ENCODE measurements at regions not wholly inside any gene's neighbourhood (a gene's known extent, or its start where the extent isn't known, plus 50 kb on each side); places are given as distances from the start of the nearest gene placed in this dataset.

GRCh38 chr3:103083848-103084631 is 649.2 kb downstream of the ZPLD1 start:
- H3K27me3 Mint-ChIP-seq = no peaks in the 10 kb centered on the region
- no peaks in the 10 kb centered on the region for H3K9me3 Mint-ChIP-seq
- H3K27ac Mint-ChIP-seq = no peak overlapping the region
- no peak for DNase-seq (ENCODE audit: extremely low spot score, unreplicated experiment)
- no peak for TF ChIP-seq CTCF (conservative IDR thresholded peaks at IDR 0.05)
- no peak overlapping the region for H3K4me3 Mint-ChIP-seq
- H3K36me3 Mint-ChIP-seq = no peaks in the 10 kb centered on the region
- H3K4me1 Mint-ChIP-seq (ENCODE audit: unreplicated experiment) = peaks cover 6% of the 10 kb centered on the region

GRCh38 chr3:103085465-103085864 is 650.6 kb downstream of the ZPLD1 start:
- H3K27ac Mint-ChIP-seq = no peak overlapping the region
- no peaks in the 10 kb centered on the region for H3K36me3 Mint-ChIP-seq
- H3K27me3 Mint-ChIP-seq = no peaks in the 10 kb centered on the region
- H3K4me3 Mint-ChIP-seq = no peak overlapping the region
- H3K9me3 Mint-ChIP-seq = no peaks in the 10 kb centered on the region
- TF ChIP-seq CTCF (conservative IDR thresholded peaks at IDR 0.05) = no peak
- H3K4me1 Mint-ChIP-seq (ENCODE audit: unreplicated experiment) = peaks cover 6% of the 10 kb centered on the region
- DNase-seq (ENCODE audit: extremely low spot score, unreplicated experiment) = no peak

- Mint-ChIP-seq H3K27ac (no peak overlapping the region), H3K4me1 (ENCODE audit: unreplicated experiment) (peaks cover 6% of the 10 kb centered on the region), H3K27me3 (no peaks in the 10 kb centered on the region), H3K4me3 (no peak overlapping the region), H3K36me3 (no peaks in the 10 kb centered on the region), H3K9me3 (no peaks in the 10 kb centered on the region)
- no peak for TF ChIP-seq CTCF (conservative IDR thresholded peaks at IDR 0.05)
- DNase-seq (ENCODE audit: extremely low spot score, unreplicated experiment) = no peak
Measured at GRCh38 chr3:103089758-103090157, 654.9 kb downstream of the ZPLD1 start.

GRCh38 chr3:103105206-103105605 is 670.4 kb downstream of the ZPLD1 start:
- H3K27me3 Mint-ChIP-seq = no peaks in the 10 kb centered on the region
- TF ChIP-seq CTCF (conservative IDR thresholded peaks at IDR 0.05) = no peak

GRCh38 chr3:103112273-103112672 is 677.5 kb downstream of the ZPLD1 start:
- no peaks in the 10 kb centered on the region for H3K27me3 Mint-ChIP-seq
- TF ChIP-seq CTCF (conservative IDR thresholded peaks at IDR 0.05) = no peak
- H3K4me1 Mint-ChIP-seq (ENCODE audit: unreplicated experiment) = no peaks in the 10 kb centered on the region
- DNase-seq (ENCODE audit: extremely low spot score, unreplicated experiment) = no peak
- H3K27ac Mint-ChIP-seq = no peak overlapping the region
- H3K9me3 Mint-ChIP-seq = no peaks in the 10 kb centered on the region
- H3K4me3 Mint-ChIP-seq = no peak overlapping the region
- no peaks in the 10 kb centered on the region for H3K36me3 Mint-ChIP-seq

More at GRCh38 chr3:103105206-103105605, 670.4 kb downstream of the ZPLD1 start:
- no peak overlapping the region for H3K4me3 Mint-ChIP-seq
- H3K9me3 Mint-ChIP-seq = no peaks in the 10 kb centered on the region
- H3K4me1 Mint-ChIP-seq (ENCODE audit: unreplicated experiment) = no peaks in the 10 kb centered on the region
- H3K27ac Mint-ChIP-seq = no peak overlapping the region
- no peak for DNase-seq (ENCODE audit: extremely low spot score, unreplicated experiment)
- no peaks in the 10 kb centered on the region for H3K36me3 Mint-ChIP-seq

Data from type B pancreatic cell (in vitro differentiated cells).